ENCODE measurements at regions not wholly inside any gene's neighbourhood (a gene's known extent, or its start where the extent isn't known, plus 50 kb on each side); places are given as distances from the start of the nearest gene placed in this dataset.

GRCh38 chr7:132053871-132054270, 497.4 kb upstream of the PODXL start:
- Mint-ChIP-seq H3K27me3 (ENCODE audit: low read depth) (no peaks in the 10 kb centered on the region), H3K4me1 (no peaks in the 10 kb centered on the region), H3K4me3 (no peak overlapping the region), H3K9me3 (peaks cover 13% of the 10 kb centered on the region), H3K27ac (ENCODE audit: unreplicated experiment) (no peak overlapping the region), H3K36me3 (ENCODE audit: low read depth) (no peaks in the 10 kb centered on the region)
- TF ChIP-seq CTCF (conservative IDR thresholded peaks at IDR 0.05), result no peak
- no peak for DNase-seq (ENCODE audit: low read depth, low spot score)

DNA sequence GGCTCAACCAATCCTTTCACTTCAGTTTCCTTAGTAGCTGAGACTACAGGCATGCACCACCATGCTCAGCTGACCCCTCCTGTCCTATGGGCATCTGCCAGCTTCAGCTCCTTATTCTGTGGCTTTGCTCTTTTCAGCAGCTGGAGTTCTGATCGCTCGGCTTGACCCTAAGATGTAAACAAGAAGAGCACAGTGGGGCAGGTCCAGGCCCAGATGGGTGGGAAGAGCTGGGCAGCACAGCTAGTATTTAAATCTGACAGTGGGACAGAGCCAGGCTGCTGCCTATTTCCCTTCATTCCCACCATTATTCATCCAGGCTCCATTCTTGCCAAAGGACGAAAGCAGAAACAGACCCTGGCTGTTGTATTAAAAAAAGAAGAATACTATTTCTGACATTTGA, 494.9 kb upstream of the PODXL start:
- H3K9me3 Mint-ChIP-seq, result peaks cover 4% of the 10 kb centered on the region
- DNase-seq (ENCODE audit: low read depth, low spot score), result no peak
- H3K4me3 Mint-ChIP-seq, result no peak overlapping the region
- H3K36me3 Mint-ChIP-seq (ENCODE audit: low read depth), result no peaks in the 10 kb centered on the region
- H3K27me3 Mint-ChIP-seq (ENCODE audit: low read depth), result no peaks in the 10 kb centered on the region
- H3K4me1 Mint-ChIP-seq, result no peaks in the 10 kb centered on the region
- no peak overlapping the region for H3K27ac Mint-ChIP-seq (ENCODE audit: unreplicated experiment)
- no peak for TF ChIP-seq CTCF (conservative IDR thresholded peaks at IDR 0.05)

GRCh38 chr7:132049462-132050304, 493.3 kb upstream of the PODXL start:
- H3K4me1 Mint-ChIP-seq, result no peaks in the 10 kb centered on the region
- H3K27me3 Mint-ChIP-seq (ENCODE audit: low read depth), result no peaks in the 10 kb centered on the region
- H3K4me3 Mint-ChIP-seq, result no peak overlapping the region
- no peak overlapping the region for H3K27ac Mint-ChIP-seq (ENCODE audit: unreplicated experiment)
- H3K36me3 Mint-ChIP-seq (ENCODE audit: low read depth), result no peaks in the 10 kb centered on the region
- TF ChIP-seq CTCF (conservative IDR thresholded peaks at IDR 0.05), result peak; percentile 71
- H3K9me3 Mint-ChIP-seq, result peaks cover 4% of the 10 kb centered on the region
- peak; percentile 60 for DNase-seq (ENCODE audit: low read depth, low spot score)

- no peak for TF ChIP-seq CTCF (conservative IDR thresholded peaks at IDR 0.05)
- Mint-ChIP-seq H3K4me1 (no peaks in the 10 kb centered on the region), H3K27ac (ENCODE audit: unreplicated experiment) (no peak overlapping the region), H3K36me3 (ENCODE audit: low read depth) (no peaks in the 10 kb centered on the region), H3K27me3 (ENCODE audit: low read depth) (no peaks in the 10 kb centered on the region), H3K4me3 (no peak overlapping the region), H3K9me3 (no peaks in the 10 kb centered on the region)
- no peak for DNase-seq (ENCODE audit: low read depth, low spot score)
These were observed 489.1 kb upstream of the PODXL start for GRCh38 chr7:132045481-132045980.

DNA sequence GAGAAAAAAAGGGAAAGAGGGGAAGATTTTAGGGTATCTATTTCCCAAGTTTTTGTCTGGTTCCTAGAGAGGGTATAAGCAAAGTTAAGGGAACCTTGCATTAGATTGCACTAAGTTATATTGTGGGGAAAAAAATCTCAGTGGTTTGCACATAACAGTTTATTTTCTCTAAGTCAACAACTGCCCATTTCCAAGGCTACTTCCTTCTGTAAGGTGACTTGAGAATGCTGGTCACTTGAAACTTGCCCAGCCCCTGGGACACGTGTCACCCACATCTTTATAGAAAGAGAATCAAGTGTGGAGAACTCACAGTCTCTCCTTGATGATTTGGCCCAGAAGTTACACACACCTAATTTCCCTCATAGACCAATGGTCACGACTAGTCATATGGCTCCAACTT, 488.6 kb upstream of the PODXL start:
- no peak for TF ChIP-seq CTCF (conservative IDR thresholded peaks at IDR 0.05)
- no peaks in the 10 kb centered on the region for H3K27me3 Mint-ChIP-seq (ENCODE audit: low read depth)
- no peaks in the 10 kb centered on the region for H3K9me3 Mint-ChIP-seq
- no peaks in the 10 kb centered on the region for H3K36me3 Mint-ChIP-seq (ENCODE audit: low read depth)
- DNase-seq (ENCODE audit: low read depth, low spot score), result no peak
- H3K27ac Mint-ChIP-seq (ENCODE audit: unreplicated experiment), result no peak overlapping the region
- no peak overlapping the region for H3K4me3 Mint-ChIP-seq
- no peaks in the 10 kb centered on the region for H3K4me1 Mint-ChIP-seq

Data from neural crest cell (in vitro differentiated cells).